GM18502 (cell line): ENCODE measurements at regions not wholly inside any gene's neighbourhood (a gene's known extent, or its start where the extent isn't known, plus 50 kb on each side); places are given as distances from the start of the nearest gene placed in this dataset.
"Not testable (repeated sequence)": the region's sequence is repeated elsewhere in the genome, so short reads cannot be mapped to it uniquely, and the experiment has no call there.

Experiments used
- ATAC-seq: cut with Tn5 transposase; IDR thresholded peaks from one replicate; pipeline ENCODE4 v1.9.1; 2021; ENCODE audit warnings: mild to moderate bottlenecking; ENCODE audit not compliant: unreplicated experiment, poor library complexity

- no peak for ATAC-seq
Measured at GRCh38 chr11:92046103-92046502, 178.5 kb upstream of the FAT3 start.

GRCh38 chr11:92045301-92045700, 179.3 kb upstream of the FAT3 start:
- ATAC-seq: no peak

GRCh38 chr11:92035488-92035887, 189.1 kb upstream of the FAT3 start:
- no peak for ATAC-seq

GRCh38 chr11:92027136-92027535, 197.5 kb upstream of the FAT3 start:
- not testable (repeated sequence) for ATAC-seq

GRCh38 chr11:92026664-92027063, 198.0 kb upstream of the FAT3 start:
- no peak for ATAC-seq

- no peak for ATAC-seq
Measured at GRCh38 chr11:92024788-92025187, 199.8 kb upstream of the FAT3 start.

- ATAC-seq: no peak
Measured at GRCh38 chr11:92022499-92022898, 202.1 kb upstream of the FAT3 start.

- ATAC-seq: no peak
Measured at GRCh38 chr11:92018332-92018731, 206.3 kb upstream of the FAT3 start.

- ATAC-seq: no peak
Measured at GRCh38 chr11:92008249-92008648, 216.4 kb upstream of the FAT3 start.

GRCh38 chr11:92002568-92002967, 222.1 kb upstream of the FAT3 start:
- ATAC-seq: no peak

GRCh38 chr11:91998481-91998880, 226.1 kb upstream of the FAT3 start:
- ATAC-seq: no peak

- no peak for ATAC-seq
Measured at GRCh38 chr11:91997226-91997625, 227.4 kb upstream of the FAT3 start.

- no peak for ATAC-seq
Measured at GRCh38 chr11:91996526-91996925, 228.1 kb upstream of the FAT3 start.

- not testable (repeated sequence) for ATAC-seq
Measured at GRCh38 chr11:91988443-91988842, 236.2 kb upstream of the FAT3 start.

- ATAC-seq: no peak
Measured at GRCh38 chr11:91986218-91986617, 238.4 kb upstream of the FAT3 start.

GRCh38 chr11:91984033-91984584, 240.5 kb upstream of the FAT3 start:
- ATAC-seq: no peak

GRCh38 chr11:91981995-91982394, 242.6 kb upstream of the FAT3 start:
- ATAC-seq: no peak

GRCh38 chr11:91979775-91980174, 244.8 kb upstream of the FAT3 start:
- ATAC-seq: no peak

GRCh38 chr11:91978747-91979146, 245.9 kb upstream of the FAT3 start:
- ATAC-seq: no peak

- ATAC-seq: no peak
Measured at GRCh38 chr11:91972665-91973266, 251.9 kb upstream of the FAT3 start.

GRCh38 chr11:91970624-91971023, 254.0 kb upstream of the FAT3 start:
- no peak for ATAC-seq

- ATAC-seq: no peak
Measured at GRCh38 chr11:91969486-91969885, 255.1 kb upstream of the FAT3 start.

GRCh38 chr11:91967691-91968045, 256.9 kb upstream of the FAT3 start:
- no peak for ATAC-seq
